MCF 10A (cell line): ENCODE measurements at regions not wholly inside any gene's neighbourhood (a gene's known extent, or its start where the extent isn't known, plus 50 kb on each side); places are given as distances from the start of the nearest gene placed in this dataset.

ENCODE experiments used
- BruUV-seq: library from RNA; stranded (reverse); fragments of 400-500 nt; replicated peaks from 2 replicates; lab custom pipeline; 2021; lab: Mats Ljungman, UMichigan
- CTCF ChIA-PET: fragments of 300-600 bp; sonication (Branson Sonifier 250); formaldehyde crosslinking; extraction: SDS; loops from one replicate; lab custom pipeline; 2021; ENCODE audit warnings: antibody characterized with exemption, inconsistent platforms; lab: Yijun Ruan, JAX
- POLR2A ChIA-PET: fragments of 300-600, 350-650 bp; sonication (Branson Sonifier 250); formaldehyde crosslinking; extraction: SDS; loops from one replicate; lab custom pipeline; 2020; ENCODE audit warnings: antibody characterized with exemption, inconsistent platforms; lab: Yijun Ruan, JAX
- DNase-seq: peaks from one replicate; pipeline ENCODE4 v3.0.0-alpha.2; 2018; ENCODE audit not compliant: unreplicated experiment
- H3K27ac Mint-ChIP-seq: one replicate; pipeline ENCODE4 v1.8.0; 2022; ENCODE audit warnings: mild to moderate bottlenecking, low read depth, mixed read lengths; ENCODE audit not compliant: unreplicated experiment
- H3K27me3 Mint-ChIP-seq: one replicate; pipeline ENCODE4 v1.8.0; 2022; ENCODE audit warnings: mixed read lengths; ENCODE audit not compliant: insufficient read depth, unreplicated experiment
- H3K36me3 Mint-ChIP-seq: one replicate; pipeline ENCODE4 v1.8.0; 2022; ENCODE audit warnings: mild to moderate bottlenecking, moderate library complexity, mixed read lengths; ENCODE audit not compliant: insufficient read depth, unreplicated experiment
- H3K4me1 Mint-ChIP-seq: one replicate; pipeline ENCODE4 v1.8.0; 2022; ENCODE audit warnings: mixed read lengths; ENCODE audit not compliant: insufficient read depth, unreplicated experiment
- H3K4me3 Mint-ChIP-seq: one replicate; pipeline ENCODE4 v1.8.0; 2022; ENCODE audit warnings: mild to moderate bottlenecking, moderate library complexity, mixed read lengths; ENCODE audit not compliant: unreplicated experiment
- H3K9me3 Mint-ChIP-seq: one replicate; pipeline ENCODE4 v1.8.0; 2022; ENCODE audit warnings: mixed read lengths; ENCODE audit not compliant: unreplicated experiment
- CTCF ChIP-seq: fragments of 200-600 bp; IDR thresholded peaks from one replicate; pipeline ENCODE4 v1.8.0; 2022; ENCODE audit warnings: antibody characterized with exemption, mild to moderate bottlenecking; ENCODE audit not compliant: unreplicated experiment
- intact Hi-C: fragments of 100-400 bp; cut with micrococcal nuclease; formaldehyde crosslinking; loops from 2 replicates; pipeline ENCODE4 v1.14.1; 2022

DNA sequence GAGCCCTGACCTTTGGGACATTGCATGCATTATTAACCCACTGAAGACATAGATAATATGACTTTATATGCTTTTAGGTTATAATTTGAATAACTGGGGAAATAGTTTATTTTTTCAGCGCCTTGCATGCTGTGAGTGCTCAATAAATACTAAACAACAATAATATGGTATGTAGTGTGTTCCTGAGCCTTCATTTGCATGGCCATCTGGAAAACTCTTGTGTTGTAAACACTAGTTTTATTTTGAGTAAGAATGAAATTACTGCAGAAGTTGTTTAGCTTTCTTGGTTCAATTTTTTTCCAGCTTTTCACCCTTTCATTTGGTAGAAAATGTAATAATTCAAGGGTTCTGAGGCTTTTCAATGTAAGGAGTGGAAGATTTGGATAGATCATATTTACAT lies 189.3 kb upstream of the GALNT5 start:
- CTCF ChIA-PET, result no interaction called here
- TF ChIP-seq CTCF, result no peak
- intact Hi-C loops, result no loop called here

GRCh38 chr2:157075924-157076323 lies 181.6 kb upstream of the GALNT5 start:
- Mint-ChIP-seq H3K4me1 (no peaks in the 10 kb centered on the region), H3K4me3 (no peak overlapping the region), H3K9me3 (no peaks in the 10 kb centered on the region), H3K27me3 (no peaks in the 10 kb centered on the region), H3K27ac (no peak overlapping the region), H3K36me3 (no peaks in the 10 kb centered on the region)
- ChIA-PET CTCF (interaction anchor here (1.0 kb wide), 1 partner anchor 118 kb away, joined by 3 read pairs; no protein-coding TSS in a partner anchor), POLR2A (no interaction called here)
- DNase-seq, result no peak
- BruUV-seq, result no TSS peak
- intact Hi-C loops, result no loop called here
- no peak for TF ChIP-seq CTCF

More for the DNA sequence above, 189.3 kb upstream of the GALNT5 start:
- H3K4me1 Mint-ChIP-seq, result peaks cover 6% of the 10 kb centered on the region
- peaks cover 7% of the 10 kb centered on the region for H3K9me3 Mint-ChIP-seq
- peaks cover 6% of the 10 kb centered on the region for H3K36me3 Mint-ChIP-seq
- no peak overlapping the region for H3K27ac Mint-ChIP-seq
- no peak overlapping the region for H3K4me3 Mint-ChIP-seq
- no peak for DNase-seq
- H3K27me3 Mint-ChIP-seq, result no peaks in the 10 kb centered on the region
- no TSS peak for BruUV-seq
- POLR2A ChIA-PET, result interaction anchor here (0.6 kb wide), 1 partner anchor 114 kb away, joined by 3 read pairs; no protein-coding TSS in a partner anchor

- ChIA-PET POLR2A (no interaction called here), CTCF (interaction anchor here (0.5 to 1.0 kb wide), 3 partner anchors 46 to 1282 kb away, joined by 3 read pairs; no protein-coding TSS in a partner anchor)
- Mint-ChIP-seq H3K27ac (no peak overlapping the region), H3K4me3 (no peak overlapping the region), H3K9me3 (no peaks in the 10 kb centered on the region), H3K4me1 (no peaks in the 10 kb centered on the region), H3K27me3 (no peaks in the 10 kb centered on the region), H3K36me3 (no peaks in the 10 kb centered on the region)
- no TSS peak for BruUV-seq
- DNase-seq, result no peak
- TF ChIP-seq CTCF, result no peak
- intact Hi-C loops, result no loop called here
These were observed 180.9 kb upstream of the GALNT5 start for GRCh38 chr2:157076526-157077161.

DNA sequence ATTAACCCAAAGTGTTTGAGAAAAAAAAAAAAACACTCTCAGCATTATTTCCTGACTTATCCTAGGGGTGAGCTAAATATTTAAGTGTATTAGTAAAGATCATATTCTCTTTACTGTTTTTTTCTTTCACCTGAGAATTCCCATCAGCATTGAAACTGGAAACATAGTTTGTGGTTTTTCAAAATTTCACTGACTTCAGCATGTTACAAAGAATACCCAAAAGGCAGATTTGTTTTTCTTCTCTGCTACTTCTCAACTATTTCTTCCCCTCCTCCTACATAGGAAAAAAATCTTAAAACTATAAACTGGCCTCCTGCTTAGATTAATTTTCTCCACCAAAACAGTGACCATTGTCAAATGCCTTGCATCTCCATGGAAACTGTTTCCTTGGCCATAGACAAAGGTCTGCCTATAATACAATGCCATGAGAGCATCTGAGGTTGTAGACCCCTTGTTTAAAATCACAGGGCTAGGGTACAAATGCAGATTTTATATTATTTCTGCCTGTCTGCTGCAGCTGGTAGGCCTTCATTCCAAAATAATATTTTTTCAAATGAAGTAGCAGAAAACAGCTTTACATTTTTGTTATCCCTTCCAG lies 179.7 kb upstream of the GALNT5 start:
- BruUV-seq, result no TSS peak
- no peak for TF ChIP-seq CTCF
- ChIA-PET POLR2A (no interaction called here), CTCF (interaction anchor here (0.6 kb wide), 1 partner anchor 15 kb away, joined by 5 read pairs; no protein-coding TSS in a partner anchor)
- Mint-ChIP-seq H3K36me3 (no peaks in the 10 kb centered on the region), H3K4me1 (no peaks in the 10 kb centered on the region), H3K27me3 (no peaks in the 10 kb centered on the region), H3K27ac (no peak overlapping the region), H3K9me3 (no peaks in the 10 kb centered on the region), H3K4me3 (no peak overlapping the region)
- DNase-seq, result no peak
- intact Hi-C loops, result no loop called here
